Fibroblast of skin of abdomen (primary cell): ENCODE measurements at regions not wholly inside any gene's neighbourhood (a gene's known extent, or its start where the extent isn't known, plus 50 kb on each side); places are given as distances from the start of the nearest gene placed in this dataset.
A peak's percentile ranks its signal among the peaks of the same experiment; 100 is the strongest.
"Not testable (repeated sequence)": the region's sequence is repeated elsewhere in the genome, so short reads cannot be mapped to it uniquely, and the experiment has no call there.

Experiments
- DNase-seq: peaks from one replicate; pipeline ENCODE4 v3.0.0-alpha.2; 2013

DNA sequence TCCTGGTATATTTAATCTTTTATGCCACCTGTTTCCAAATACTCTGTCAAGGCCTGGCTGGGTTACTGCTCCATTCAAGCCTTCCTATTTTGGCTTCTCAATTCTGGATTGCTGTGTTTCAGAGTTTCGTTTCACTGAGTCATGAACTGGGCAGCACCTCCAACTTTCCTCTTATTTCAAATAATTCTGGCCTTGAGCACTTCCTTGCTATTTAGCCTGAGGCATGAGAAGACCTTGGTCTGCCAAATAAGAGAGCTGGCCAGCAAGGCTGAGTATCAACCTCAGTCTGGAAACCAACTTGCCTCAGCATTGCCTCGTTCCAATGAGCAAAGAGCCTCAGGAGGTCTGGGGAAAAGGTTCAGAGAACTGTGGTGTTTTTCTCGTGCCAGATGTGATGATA is 66.6 kb downstream of the TNFAIP3 start:
- DNase-seq, result peak; percentile 30

DNA sequence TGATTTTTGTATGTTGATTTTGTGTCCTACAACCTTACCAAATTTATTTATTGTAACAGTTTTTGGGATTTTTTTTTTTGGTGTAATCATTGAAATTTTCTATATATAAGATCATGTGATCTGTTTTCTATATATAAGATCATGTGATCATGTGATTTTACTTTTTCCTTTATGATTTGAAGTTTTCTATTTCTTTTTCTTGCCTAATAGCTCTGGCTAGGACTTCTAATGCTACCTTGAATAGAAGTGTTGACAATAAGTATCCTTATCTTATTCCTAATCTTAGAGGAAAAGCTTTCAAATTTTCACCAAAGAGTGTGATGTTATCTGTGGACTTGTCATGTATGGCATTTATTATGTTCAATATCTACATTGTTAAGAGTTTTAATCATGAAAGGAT is 69.7 kb downstream of the TNFAIP3 start:
- DNase-seq, result no peak

DNA sequence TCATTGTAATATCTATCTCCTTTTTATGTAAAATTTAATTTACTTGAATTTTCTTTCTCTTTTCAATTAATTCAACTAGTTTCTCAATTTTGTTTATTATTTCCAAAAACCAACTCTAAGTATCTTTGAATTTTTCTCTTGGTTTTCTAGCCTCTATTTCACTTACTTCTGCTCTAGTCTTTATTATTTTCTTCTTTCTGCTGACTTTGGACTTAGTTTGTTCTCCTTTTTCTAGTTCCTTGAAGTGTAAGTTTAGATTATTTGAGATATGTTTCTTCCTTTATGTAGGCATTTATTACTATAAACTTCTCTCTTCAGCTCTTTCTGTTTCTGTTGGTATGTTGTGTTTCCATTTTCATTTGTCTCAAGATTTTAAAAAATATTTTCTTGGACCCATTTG is 70.8 kb downstream of the TNFAIP3 start:
- DNase-seq, result no peak

DNA sequence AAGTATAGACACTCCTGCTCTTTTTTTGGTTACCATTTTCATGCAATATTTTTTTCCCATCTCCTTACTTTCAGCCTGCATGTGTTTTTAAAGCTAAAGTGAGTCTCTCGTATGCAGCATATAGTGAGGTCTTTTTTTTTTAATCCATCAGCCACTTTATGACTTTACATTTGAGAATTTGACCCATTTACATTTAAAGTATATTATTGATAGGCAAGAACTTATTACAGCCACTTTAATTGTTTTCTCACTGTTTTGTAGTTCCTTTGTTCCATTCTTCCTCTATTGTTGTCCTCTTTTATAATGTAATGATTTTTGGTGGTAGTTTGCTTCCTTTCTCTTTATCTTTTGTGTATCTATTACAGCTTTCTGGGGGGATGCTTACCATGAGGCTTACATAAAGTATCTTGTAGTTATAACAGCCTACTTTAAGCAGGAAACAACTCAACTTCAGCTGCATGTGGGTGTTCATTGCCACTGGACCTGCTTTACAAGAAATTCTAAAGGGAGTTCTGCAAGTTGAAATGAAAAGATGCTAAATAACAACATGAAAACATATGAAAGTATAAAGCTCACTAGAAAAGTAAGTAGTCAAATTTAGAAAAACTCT is 71.8 kb downstream of the TNFAIP3 start:
- DNase-seq, result no peak

DNA sequence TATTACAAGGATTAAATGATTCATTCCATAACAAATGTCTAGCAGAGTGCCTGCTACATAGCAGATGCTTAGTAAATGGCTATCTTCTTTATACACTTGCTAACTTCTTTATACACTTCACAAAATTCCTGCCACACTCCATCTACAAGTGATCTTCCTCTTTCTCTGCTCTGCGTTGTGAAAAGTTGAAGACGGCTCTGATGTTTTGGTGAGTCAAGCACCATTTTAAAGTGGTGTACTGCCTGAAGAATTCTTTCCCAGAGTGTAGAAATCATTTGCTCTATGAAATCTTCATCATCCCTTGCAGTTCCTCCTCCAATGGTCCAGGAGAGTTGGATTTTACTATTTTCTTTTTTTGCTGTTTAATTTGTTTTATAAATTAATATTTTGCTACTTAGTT is 74.9 kb downstream of the TNFAIP3 start:
- no peak for DNase-seq

DNA sequence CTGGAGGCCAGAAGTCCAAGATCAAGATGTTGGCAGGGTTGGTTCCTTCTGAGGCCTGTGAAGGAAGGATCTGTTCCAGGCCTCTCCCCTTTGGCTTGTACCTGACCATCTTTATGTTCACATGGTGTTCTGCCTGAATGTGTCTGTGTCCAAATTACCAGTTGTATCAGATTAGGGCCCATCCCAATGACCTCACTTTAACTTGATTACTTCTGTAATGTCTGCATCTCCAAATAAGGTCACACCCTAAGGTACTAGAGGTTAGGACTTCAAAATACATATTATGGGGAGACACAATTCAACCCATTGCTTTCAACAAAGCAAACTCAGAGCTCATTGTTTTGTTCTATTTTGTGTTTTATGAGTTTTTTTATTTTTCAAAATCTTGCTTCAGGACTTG is 75.7 kb downstream of the TNFAIP3 start:
- DNase-seq, result no peak

DNA sequence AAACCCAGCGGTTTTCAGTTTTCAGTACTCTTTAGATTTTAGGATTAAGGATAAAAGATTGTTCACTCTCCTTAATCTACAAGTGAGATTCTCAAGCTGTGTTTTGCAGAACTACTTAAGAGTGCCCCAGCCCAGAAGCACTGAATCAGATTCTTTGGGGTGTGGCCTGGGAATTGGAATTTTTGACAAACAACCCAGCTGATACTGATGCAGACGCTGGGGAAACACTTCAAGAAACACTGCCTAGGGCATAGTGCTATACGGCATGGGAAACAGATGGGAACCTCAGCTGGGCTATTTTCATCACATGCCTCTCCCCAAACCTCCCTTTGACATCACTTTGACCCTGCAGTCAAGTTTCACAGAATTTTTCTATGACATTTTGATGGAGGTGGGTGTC is 77.3 kb downstream of the TNFAIP3 start:
- not testable (repeated sequence) for DNase-seq

DNA sequence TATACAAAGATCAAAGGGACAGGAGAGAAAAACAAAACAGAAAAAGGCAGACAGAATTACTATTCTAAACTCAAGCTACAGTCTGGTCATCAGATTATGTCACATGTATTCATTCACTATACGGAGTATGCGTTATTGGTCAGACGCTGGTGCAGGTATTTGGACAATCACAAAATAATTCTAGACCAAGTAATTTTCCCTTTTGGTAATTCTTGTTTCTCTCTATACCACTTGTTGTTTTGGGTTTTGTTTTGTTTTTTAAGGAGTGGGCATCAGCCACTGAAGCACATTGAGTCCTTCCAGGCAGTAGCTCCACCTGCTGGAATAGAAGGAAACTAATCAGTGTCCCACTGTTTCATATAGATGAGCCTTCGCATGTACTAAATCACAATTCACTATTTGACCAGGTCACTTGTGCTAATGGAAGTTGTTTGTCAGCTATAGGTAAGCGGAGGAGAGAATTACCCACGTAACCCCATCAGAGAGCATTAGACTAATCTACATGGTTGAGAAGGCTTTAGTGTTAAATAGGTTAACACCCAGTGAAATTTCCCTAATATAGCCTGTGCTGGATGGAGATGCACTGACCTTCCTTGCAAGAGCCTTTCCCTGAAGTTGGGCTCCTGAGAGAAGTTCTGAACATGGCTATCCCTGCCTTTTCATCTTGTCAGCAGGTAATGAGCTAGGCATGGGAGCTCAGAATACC is 77.9 kb downstream of the TNFAIP3 start:
- peak; percentile 44 for DNase-seq

DNA sequence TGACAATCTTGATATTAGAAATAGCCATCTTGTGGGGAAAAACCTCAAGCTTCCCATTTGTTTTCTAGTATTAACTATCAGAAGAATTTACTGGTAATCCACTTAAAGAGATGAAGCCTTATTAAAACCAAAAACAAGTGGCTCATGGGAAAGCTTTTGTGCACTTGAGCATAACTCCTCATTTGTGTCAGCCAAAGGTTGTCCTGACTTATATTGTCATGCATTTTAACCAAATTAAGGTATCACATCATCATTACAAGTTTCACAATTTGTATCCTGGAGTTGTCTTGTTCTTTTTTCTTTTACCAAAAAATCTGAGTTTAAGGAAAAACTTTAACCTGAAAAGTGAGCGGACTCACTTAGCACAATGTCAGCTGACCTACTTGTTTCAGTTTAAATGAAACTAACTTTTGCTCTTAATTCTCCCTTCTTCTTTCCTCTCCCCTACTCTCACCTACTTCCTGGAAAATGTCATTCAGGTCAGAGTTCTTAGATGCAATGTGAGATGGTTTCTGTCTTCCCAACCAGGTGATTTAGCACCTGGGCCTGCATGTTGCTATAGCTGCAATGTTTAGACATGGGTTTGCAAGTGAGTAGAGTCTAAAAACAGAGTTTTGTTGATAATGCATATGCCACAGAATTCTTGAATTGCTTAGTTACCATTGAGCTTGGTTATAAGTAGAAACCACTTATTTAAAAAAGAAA is 82.8 kb downstream of the TNFAIP3 start:
- no peak for DNase-seq

DNA sequence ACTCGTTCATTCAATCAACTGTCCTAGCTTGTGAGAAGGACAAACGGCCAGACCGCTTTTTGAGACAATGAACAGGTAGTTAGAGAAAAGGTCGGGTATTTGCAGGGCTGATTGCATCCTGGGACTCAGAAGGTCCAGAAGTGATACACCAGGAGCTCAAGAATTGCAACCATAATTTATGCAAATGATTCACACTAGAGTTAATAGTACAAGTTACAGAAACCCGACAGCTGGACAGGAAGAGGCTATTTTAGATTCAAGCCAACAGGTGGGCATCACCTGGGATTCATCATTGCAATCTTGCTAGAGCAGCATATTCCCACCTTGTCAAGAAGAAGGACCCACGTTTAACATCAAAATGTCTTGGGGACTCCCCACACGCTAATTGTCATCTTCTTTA is 83.5 kb downstream of the TNFAIP3 start:
- no peak for DNase-seq

DNA sequence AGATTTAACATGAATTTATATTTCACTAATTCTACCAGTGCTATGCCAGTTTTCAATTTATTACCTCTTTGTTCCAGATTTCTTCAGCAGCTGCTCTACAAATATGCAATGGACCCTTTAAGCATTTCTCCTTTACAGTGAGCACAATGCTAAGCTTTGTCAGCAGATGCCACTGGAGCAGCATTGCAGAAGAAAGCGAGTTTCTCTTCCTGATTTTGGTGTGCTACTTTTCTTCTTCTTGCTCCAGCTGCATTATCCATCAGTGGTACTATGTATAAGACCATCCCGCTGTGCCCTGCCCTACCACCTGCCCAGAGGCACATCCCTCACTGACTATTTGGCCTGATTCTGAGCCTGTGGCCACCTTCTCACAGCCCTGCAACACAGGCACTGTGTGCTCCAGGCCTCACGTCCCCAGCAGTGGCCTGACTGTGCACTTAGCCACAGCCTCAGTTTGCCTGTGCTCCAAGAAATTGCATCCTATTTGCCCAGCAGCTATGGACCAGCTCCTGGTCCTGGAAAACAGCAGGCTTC is 84.1 kb downstream of the TNFAIP3 start:
- DNase-seq, result no peak

DNA sequence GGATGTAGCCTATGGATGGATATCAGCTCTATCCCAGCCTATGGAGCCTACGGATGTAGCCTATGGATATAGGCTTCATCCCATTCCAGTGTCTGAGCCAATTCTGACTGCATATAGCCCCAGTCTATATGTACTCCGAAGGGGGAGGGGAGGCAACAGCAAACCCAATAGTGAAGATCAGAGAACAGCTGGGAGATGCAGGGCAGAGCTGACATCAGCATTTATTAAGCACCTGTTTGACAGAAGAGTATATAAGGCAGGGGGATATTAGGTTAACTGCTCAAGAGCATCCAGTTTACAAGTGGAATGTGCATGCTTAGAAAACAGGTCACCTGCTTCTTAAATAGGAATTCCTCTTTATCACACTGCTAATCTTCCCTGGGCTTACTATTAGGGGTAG is 85.2 kb downstream of the TNFAIP3 start:
- DNase-seq, result no peak

DNA sequence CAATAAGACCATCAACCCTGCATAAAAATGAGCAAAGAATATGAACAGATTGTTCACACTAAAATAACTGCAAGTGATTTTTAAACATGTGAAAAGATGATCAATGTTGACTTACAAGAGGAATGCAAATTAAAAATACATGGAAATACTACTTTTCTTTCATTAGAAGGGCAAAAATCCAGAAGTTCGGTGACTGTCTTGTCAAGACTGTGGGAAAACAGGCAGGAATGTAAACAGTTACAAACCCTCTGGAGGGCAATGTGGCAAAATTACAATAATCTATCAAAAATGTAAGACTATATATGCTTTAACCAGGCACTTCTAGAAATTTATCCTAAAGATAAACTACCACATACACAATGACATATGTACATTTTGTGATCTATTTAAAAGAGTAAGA is 86.7 kb downstream of the TNFAIP3 start:
- no peak for DNase-seq

DNA sequence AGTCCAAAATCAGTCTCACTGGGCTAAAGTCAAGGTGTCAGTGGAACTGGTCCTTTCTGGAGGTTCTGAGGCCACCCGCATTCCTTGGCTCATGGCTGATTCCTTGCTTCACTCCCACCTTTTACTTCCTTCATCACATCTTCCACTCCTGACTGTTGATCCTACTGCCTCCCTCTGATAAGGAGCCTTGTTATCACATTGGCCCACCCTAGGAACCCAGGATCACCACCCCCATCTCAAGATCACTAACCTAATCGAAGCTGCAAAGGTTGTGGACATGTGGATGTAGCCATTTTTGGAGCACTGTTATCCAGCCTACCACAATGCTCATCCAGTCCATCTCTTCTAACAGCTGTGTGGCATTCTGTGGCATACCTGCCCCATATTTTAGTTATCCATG is 87.2 kb downstream of the TNFAIP3 start:
- no peak for DNase-seq

DNA sequence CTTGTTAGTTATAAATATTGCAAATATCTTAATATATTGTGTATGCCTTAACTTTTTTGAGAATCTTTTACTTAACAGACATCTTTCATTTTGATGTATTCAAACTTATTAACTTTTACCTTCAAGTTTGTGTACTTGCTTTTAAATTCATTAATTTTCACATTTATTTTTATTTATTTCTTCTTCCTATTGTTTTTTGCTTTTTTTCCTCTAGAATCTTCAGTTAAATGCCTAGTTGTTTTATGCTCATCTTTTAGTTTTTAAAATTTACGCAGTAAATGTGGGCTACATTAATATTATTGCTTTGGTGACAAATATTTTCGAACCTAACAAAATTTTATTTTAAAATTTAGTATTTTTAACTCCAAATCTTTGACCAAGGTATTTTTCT is 89.0 kb downstream of the TNFAIP3 start:
- no peak for DNase-seq

DNA sequence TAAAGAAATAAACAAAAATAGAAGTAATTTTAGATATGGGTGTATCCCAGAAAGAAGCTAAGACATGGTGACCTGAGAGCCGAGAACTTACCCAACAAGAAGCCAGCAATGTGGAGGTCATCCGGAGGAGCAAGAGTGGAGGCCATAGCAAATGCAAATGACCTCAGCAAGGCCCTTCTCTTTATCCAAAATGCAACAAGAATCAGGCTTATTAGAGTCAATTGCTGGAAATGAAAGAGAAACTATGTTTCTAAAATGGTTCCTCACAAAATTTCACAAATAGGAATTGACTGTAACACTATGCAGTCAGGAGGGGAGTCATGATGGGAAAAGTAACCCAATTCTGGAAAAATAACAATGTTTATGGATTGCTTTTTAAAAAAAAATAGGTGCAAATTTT is 90.4 kb downstream of the TNFAIP3 start:
- no peak for DNase-seq

DNA sequence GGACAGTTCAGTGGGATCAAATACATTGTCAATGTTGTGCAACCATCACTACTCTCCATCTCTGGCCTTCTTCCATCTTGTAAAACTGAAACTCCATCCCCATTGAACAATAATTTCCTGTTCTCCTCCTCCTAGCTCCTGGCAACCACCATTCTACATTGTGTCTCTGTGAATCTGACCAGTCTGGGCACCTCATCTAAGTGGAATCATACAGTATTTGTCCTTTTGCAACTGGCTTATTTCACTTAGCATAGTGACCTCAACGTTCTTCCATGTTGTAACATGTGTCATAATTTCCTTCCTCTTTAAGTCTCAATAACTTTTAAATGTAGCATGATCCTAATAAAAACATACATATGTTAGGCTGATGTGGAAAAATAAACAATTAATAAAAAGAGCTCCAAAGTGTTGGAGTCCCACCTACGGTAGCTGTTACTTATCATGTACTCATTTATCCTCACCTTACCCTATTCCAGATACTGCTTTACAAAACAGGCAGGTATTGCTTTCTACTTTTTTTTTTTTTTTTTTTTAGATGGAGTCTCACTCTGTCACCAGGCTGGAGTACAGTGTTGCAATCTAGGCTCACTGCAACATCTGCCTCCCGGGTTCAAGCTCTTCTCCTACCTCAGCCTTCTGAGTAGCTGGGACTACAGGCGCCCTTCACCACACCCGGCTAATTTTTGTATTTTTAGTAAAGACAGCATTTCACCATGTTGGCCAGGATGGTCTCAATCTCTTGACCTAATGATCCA is 91.9 kb downstream of the TNFAIP3 start:
- no peak for DNase-seq

DNA sequence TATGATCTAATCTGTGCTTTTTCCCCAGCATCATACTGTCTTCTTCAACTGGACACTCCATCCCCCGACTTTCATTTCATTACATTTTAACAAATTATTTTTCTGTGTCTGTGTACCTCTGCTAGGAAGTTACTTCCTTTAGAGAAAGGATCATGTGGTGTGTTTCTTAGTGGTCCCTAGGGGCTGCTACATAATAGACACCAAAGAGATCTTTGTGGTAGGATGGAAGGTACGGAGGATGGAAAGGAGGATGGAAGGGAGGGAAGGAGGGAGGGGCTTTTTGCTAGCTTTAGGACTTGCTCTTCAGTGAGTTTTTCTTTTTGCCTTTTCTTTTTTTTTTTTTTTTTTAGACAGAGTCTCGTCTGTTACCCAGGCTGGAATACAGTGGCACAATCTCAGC is 95.7 kb downstream of the TNFAIP3 start:
- DNase-seq, result no peak

DNA sequence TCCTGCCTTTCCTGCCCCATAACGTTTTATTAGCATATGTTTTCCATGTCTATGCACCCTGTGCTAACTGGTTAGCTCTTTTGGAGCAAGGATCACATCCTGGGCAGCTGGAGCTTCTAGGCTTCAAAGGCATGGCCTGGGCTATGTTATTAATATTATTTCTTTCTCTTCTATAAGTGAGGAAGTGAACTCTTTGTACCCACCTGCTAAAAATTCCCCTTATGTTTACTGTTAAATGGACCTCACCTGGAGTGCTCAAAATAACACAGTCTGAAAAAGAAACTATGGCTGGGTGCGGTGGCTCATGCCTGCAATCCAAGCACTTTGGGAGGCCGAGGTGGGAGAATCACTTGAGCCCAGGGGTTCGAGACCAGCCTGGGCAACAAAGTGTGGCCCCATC is 97.8 kb downstream of the TNFAIP3 start:
- DNase-seq, result no peak

DNA sequence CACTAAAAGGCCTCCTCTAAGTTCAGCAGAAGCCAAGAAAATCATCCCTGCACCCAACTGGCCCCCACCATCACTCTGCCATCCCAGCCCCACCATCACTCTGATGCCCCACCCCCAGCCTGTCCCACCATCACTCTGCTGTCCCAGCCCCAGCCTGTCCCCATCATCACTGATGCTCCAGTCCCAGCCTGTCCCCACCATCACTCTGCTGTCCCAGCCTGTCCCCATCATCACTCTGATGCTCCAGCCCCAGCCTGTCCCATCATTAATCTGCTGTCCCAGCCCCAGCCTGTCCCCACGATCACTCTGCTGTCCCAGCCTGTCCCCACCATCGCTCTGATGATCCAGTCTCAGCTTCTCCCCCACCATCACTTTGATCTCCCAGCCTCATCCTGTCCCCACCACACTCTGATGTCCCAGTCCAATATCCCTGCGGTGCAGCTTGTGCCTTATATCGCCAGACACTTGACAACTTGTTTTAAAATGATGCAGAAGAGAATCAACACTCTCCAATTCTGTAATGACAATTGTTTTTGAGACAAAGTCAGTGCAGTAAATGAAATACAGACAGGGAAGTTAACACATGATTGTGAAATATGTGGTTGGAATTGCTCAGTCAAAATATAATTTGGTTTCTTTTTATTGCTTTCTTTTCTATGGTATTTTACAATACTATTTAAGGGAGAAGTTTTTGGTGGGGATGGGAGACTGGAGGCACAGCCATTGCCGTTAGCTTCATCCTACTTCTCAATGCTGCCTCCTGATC is 100.8 kb downstream of the TNFAIP3 start:
- DNase-seq, result peak; percentile 52

DNA sequence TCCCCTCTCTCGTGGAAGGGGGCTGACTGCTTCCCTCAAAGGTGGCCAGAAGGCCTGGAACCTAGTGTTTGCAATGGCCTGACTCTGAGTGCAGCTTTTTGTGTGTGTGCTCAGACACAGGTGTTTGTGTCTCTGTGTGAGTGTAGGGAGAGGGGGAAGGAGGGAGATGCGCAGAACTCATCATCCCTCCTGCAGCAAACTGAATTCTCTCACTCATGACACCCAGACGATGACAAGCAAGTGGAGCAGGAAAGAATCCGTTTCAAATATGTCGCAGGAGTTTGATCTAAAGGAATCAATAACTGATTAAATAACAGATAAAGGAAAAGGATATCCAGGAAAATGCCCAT is 101.4 kb downstream of the TNFAIP3 start:
- DNase-seq, result no peak

DNA sequence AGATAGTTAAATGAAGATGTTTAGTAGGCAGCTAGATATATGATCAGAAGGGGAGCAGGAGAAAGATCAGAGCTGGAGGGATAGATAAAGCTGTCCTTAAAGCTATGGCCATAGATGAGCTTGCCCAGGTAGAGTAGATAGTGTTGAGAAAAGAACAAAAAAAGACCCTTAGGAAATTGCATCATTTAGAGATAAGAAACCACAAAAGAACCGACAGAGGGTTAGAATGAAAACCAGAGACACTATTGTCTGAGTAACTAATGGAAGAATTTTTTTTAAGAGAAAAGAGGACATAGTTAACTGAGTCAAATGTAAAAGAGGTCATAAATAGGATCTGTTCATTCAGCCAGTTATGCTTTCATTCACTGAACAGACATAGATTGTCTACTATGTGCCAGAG is 101.8 kb downstream of the TNFAIP3 start:
- no peak for DNase-seq

DNA sequence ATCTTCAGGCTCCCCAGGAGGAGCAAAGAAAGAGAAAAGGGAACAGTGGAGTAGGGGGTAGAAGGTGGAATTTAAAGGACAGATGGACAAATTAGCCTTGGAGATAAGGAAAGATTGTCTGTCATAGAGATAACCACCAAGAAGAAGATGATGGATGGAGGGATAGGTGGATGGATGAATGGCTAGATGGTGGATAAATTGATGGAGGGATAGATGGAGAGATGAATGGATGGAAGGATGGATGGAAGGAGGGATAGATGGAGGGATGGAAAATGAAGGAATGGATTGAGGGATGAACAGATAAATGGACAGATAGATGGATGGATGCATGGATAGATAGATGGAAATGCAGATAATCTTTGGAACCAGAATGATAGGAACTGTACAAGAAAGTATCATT is 102.8 kb downstream of the TNFAIP3 start:
- DNase-seq, result no peak
